ENCODE measurements at regions not wholly inside any gene's neighbourhood (a gene's known extent, or its start where the extent isn't known, plus 50 kb on each side); places are given as distances from the start of the nearest gene placed in this dataset.

- TF ChIP-seq, protein P1, sequence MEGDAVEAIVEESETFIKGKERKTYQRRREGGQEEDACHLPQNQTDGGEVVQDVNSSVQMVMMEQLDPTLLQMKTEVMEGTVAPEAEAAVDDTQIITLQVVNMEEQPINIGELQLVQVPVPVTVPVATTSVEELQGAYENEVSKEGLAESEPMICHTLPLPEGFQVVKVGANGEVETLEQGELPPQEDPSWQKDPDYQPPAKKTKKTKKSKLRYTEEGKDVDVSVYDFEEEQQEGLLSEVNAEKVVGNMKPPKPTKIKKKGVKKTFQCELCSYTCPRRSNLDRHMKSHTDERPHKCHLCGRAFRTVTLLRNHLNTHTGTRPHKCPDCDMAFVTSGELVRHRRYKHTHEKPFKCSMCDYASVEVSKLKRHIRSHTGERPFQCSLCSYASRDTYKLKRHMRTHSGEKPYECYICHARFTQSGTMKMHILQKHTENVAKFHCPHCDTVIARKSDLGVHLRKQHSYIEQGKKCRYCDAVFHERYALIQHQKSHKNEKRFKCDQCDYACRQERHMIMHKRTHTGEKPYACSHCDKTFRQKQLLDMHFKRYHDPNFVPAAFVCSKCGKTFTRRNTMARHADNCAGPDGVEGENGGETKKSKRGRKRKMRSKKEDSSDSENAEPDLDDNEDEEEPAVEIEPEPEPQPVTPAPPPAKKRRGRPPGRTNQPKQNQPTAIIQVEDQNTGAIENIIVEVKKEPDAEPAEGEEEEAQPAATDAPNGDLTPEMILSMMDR (IDR thresholded peaks at IDR 0.05; ENCODE audit: borderline replicate concordance, extremely low read depth, low read length, poor library complexity, severe bottlenecking) = peak; percentile 75
- no peak for TF ChIP-seq EZH2 (IDR thresholded peaks at IDR 0.05; ENCODE audit: borderline replicate concordance, low read depth, low read length, severe bottlenecking)
Measured at GRCh38 chr12:90102957-90103652, 394.5 kb upstream of the ATP2B1 start.
